Suppressor macrophage treated with lipopolysaccharide for 4 hours (primary cell): ENCODE measurements at regions not wholly inside any gene's neighbourhood (a gene's known extent, or its start where the extent isn't known, plus 50 kb on each side); places are given as distances from the start of the nearest gene placed in this dataset.

ENCODE experiments used
- DNase-seq: peaks from one replicate; pipeline ENCODE4 v3.0.0-alpha.2; 2020

DNA sequence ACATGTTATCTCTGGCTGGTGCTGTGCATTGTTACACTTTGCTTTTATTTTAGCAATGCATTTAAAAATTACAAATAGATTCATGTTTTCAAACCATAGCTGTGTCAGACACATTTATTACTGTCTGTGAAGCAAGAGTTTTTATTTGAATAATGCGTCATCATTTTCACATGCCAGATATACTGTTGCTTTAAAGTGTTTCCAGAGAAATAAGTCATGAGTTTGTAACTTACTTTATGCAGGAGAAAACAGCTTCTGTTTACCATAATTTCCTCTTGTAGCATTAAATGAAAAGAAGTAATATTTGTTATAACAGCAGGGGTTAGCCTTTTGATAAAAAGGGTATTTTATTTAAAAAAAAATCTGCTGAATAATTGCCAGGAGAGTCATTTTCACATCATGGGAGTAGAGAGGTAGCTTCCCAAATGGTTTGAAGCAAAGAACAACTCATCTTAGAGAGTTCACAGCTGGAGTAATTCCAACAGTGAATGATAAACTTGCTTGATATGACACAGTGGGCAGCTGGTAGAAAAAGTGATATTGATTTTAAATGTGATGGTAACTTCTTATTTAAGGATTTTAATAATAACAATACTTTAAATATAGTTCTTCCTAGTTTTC lies 1274.5 kb upstream of the CRIM1 start:
- DNase-seq: no peak

DNA sequence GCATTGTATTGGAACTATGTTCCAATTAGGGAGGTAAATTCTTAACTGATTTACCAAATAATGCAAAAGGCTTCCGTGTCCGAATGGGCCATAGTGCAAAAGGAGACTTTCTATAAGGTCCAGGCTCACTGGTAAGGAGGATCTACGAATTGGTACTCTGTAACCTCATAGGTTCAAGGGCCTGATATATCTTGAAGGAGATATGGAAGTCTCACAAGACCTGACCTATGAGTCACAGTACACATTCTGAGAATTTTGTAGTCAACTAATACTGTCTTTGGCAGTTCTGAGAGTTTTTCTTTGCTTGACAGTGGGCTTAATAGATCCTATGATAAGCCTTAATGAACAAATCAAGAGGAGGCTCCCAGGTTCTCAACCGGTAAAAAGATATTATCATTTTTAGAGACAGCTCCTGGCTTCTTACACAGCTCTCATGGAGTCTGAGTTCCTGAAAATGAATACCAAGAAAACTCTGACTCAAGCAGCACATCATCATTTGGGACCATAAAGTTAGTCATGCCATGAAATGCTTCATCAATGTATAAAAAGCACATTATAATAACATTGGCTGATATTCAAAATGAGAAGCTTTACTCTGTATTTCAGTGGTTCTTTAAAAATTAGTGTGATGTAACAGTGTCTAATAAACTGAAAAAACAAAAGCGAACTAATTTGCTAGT lies 1275.2 kb upstream of the CRIM1 start:
- DNase-seq: no peak

DNA sequence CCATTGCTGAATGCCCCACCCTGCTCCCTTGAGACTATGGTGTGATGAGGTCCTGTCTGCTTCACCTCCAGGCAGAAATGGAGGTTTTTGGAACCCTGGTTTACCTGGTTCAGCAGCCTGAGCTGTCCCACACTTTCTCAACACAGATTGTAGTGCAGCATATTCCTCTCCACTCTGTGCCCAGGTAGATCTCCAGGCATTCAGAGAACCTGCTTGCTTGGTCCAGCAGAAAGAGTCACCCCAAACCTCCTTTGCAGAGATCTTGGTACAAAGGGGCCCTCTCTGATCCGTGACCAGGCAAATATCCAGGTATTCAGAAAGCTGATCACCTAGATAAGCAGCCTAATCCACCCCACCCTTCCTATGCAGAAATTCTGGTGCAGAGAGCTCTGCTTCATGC lies 1288.2 kb upstream of the CRIM1 start:
- DNase-seq: no peak

DNA sequence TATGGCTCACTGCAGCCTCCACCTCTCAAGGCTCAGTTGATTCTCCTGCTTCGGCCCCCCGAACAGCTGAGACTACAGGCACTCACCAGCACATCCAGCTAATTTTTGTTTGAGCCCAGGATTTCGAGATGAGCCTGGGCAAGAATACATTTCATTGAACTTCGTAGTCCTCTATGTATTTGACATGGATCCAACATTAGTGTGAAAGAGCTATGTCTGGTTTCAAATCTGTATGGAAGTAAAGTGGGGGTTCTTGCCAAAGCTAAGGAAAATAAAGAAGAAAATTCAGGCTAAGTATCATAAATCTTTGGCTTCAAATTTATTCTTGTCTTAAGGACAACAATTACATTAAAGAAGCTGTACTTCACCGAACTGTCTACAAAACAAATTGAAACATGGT lies 1291.7 kb upstream of the CRIM1 start:
- no peak for DNase-seq

DNA sequence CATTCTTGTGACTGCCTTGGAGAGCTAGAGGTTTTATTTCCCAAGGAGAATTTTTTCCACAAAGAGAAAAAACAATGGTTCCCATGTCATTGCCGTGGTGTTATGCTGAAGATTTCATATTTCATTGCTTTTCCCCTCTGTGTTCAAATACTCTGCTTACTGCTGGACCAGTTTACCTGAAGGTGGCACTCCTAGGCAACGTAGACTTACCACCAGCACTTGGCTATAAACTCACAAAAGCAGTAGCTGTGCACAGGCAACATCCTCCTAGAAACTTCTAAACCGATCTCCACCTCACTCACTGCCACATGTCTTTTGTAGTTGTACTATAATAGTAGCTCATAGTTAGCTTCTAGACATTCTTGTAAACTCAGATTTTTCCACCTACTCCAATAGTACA lies 1319.7 kb upstream of the CRIM1 start:
- DNase-seq: no peak

DNA sequence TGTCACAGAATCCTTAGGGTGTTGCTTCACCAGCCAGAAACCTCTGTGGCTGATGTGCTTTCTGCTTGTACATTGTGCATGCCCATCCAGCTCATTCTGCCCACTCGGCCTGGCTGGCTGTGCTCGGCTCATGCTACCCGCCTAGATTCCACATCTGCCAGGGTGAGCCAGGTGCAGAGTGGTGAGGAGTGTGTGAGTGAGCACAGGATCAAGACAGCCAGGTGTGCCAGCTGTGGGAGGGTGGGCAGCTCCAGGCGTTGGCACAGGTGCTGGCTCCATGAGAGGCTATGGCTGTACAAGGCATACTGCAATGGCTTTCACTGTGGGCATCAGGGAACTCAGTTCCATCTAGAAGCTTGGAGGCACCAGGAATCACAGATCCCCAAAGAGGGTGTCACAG lies 1321.8 kb upstream of the CRIM1 start:
- DNase-seq: no peak

DNA sequence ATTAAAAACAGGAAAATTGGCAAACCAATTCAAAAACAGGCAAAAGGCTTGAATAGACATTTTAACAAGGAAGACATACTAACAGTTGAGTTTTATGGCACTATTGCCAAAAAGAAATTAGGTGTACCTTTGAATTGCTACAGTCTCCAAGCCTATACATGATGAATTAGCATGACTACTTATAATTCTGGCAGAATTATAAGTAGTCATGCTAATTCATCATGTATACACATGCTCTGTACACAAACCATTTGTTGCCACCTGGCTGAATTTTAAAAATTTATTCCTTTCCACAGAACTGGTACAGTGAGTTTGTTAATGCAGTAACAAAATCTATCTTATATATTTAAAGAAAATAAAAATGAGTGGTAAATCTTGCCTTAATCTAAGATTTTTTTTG lies 1332.0 kb upstream of the CRIM1 start:
- DNase-seq: no peak

DNA sequence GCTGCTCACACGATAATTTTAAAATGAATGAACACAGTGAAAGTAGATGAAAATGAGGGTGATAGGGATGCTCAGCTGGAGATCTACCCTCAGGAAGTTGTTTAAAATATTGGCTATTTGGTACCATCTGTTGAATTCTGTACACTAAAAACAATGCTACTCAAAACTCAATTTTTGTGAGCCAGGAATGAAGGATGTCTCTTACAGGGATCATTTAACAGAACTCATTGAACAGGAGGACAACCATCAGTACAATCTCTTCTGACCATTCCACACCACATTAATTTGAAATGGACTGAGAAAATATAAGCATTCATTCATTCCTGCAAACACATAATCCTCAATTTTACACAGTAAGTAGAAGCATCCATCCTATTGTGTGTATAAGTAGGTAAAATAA lies 1355.1 kb upstream of the CRIM1 start:
- no peak for DNase-seq

DNA sequence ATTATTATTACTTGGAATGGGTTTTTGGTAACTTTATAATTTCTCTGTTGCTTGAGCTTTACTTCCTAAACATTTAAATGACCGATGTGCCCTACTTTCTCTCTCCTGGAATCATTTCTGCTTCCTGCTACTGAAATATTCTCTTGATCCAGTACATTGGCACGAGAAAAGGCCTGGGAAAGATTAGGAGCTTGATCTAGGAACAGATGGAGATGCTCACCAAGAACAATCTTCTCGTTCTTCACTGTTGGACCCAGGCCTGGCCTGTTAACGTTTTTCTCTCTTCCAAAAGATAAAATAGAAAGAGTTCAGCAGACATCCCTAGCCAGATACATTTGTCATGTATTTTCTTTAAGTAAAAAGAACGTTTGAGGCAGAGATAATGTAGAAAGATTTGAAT lies 1356.8 kb upstream of the CRIM1 start:
- DNase-seq: no peak

DNA sequence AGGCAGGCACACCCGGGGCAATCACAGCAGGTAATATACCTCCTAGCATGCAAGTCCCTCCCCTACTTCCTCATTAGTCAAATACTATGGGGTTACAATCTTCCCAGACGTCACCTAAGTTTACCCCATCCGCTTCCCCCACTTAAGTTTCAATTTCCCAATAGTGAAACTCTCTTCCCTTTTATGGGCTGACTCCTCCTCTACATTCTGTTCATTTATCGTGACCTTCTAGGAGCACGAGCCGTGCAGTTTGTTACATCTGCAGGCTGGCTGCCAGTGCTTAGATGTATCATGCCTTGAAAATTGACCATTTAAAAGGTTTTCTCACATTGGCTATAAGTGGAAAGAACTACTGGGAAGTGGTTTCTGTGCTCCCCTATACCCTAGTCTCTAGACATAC lies 1357.8 kb upstream of the CRIM1 start:
- peak; percentile 27 for DNase-seq

DNA sequence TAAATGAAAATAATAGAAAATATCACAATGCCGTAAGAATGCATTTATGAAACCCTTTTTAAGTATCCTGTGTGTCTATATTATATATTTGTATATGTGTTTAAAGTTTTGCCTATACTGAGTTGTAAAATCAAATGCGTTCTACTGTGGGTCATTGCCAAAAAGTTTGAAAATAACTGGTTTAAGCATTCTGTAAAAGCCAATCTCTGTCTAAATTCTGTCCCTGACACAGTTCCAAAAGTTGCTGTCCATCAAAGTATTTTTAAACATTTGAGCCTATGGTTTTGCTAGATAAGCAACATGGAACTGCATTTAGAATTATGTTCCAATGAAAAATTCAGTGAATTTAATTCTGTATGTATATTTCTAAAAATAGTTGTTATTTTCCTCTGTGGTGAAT lies 1360.4 kb upstream of the CRIM1 start:
- DNase-seq: no peak

DNA sequence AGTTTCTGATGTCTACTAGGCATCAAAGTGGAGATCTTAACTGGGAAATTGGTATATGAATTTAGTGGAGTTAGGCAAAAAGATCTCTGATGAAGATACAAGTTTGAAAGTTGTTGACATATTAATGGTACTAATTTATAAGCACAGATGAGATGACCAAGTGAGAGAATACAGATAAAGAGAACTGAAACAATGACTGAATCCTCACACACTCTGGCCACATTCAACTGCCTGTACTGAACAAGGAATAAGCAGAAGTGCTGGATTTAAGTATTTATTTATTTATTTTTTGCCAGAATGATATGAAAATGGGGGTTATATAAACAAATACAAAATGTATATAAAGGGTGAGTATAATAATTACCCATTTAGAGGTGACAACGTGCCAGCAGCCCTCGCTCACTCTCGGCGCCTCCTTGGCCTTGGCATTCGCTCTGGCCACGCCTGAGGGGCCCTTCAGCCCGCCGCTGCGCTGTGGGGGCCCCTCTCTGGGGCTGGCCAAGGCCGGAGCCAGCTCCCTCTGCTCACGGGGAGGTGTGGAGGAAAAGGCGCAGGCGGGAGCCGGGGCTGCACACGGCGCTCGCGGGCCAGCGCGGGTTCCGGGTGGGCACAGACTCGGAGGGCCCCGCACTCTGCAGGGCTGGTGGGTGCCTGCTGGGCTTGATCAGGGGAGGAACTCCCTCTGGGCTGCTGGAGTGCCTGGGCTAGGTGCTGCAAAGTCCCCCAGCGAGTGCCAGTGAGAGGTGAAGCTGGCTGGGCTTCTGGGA lies 1363.9 kb upstream of the CRIM1 start:
- peak; percentile 6 for DNase-seq

DNA sequence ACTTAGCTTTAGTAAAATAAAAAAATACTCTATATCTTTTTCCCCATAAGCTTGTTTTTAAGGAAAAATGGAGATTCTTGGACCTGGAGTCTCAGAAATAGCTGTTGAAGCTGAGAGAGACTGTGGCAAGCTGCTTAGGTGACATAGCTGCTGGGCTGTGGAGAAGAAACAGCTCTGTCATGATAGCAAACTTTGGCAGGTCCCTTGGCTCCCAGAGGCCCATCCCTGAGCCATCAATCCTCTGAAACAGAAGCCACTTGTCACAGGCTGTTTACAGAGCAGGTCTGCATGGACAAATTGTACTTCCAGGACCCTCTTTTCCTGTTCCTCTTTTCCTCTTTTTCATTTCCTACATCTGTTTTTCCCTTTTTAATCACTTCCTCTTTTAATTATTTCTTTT lies 1370.1 kb upstream of the CRIM1 start:
- no peak for DNase-seq

DNA sequence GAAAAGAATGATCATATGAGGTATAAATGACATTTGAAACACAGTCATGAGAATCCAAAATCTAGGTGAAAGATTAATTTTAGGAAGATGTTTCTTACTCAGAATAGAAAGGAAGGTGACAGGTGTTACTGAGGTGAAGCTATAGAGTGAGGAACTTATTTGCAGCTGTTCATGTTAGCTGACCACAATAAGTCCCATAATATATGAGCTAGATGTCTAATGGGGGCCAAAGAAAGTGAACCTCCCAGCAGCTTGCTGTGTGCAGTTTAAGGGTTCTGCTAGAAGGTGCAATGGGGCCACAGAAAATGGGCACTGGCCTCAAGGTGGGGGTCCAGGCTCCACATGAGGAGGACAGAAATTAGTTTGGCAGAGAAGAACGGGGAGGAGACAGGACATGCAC lies 1374.9 kb upstream of the CRIM1 start:
- DNase-seq: no peak

DNA sequence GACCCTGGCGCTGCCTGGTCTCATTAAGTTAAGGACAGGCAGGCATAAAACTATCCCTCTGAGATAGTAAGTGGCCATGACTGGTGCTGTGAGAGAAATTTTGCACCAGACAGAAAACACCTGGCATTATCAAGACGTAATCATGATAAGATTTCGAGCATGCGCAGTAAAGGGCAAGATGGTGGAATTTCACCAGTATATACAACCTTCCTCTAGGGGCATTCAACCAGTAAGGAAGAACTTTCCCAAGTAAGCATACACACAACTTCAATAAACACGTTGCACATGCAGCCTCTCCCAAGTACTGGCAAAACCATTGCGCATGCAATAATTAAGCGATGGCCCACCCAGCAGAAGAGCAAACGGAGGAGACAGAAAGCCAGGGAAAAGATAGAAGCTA lies 1376.4 kb upstream of the CRIM1 start:
- no peak for DNase-seq

DNA sequence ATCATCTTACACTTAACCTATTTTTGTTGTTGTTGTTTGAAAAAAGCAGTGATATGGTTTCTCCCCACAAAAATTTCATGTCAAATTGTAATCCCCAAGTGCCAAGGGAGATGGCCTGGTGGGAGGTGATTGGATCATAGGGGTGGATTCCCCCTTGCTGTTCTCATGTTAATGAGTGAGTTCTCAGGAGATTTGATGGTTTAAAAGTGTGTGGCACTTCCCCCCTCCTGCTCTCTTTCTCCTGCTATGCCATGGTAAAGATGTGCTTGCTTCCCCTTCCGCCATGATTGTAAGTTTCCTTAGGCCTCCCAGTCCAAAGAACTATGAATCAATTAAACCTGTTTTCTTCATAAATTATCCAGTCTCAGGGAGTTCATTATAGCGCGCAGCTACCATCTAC lies 1362.7 kb upstream of the FAM98A start:
- no peak for DNase-seq

DNA sequence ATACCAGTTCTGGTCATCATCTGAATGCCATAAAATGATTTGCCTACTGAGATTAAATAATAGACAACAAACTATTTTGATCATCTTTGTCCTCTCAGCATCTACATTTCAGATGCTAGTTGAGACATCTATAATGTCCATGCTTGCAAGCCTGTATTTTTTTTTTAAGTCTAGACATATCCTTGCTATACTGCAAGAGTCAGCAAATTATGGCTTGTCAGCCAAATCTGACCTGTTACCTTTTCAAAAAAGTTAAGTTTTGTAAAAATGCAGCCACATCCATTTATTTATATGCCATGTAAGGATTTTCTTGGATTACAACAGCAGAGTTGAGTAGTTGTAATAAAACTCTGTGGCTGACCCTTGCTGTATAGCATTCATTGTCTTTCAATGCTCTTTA lies 1355.7 kb upstream of the FAM98A start:
- no peak for DNase-seq

DNA sequence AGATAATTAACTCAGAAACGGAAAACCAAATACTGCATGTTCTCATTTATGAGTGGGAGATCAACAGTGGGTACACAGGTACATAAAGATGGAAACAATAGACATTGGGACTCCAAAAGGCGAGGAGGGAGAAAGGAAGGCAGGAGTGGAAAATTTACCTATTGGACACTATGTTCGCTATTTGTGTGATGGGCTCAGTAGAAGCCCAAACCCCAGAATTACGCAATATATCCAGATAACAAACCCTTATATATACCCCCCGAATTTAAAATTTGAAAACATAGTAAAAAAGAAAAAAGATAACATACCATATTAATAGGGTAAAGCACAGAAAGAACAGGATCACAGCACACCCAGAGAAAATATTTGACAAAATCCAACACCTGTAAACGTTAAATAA lies 1351.7 kb upstream of the FAM98A start:
- no peak for DNase-seq

DNA sequence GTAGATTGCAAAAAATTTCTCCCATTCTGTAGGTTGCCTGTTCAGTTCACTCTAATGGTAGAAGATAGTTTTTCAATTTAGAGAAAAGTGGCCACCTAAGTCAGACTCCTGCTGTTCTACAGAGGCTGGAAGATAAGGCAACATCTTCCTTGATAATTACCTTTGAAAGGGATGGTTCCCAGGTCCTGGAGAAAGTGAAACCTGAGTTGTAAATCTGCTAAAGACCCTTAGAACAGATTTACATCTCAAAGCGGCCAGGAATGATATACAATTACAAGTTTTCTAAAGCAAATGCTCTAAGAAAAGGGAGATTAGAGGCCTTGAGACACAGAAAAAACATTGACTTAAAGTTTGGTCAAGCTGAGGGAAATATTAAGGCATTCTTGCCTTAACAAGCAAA lies 1350.2 kb upstream of the FAM98A start:
- DNase-seq: no peak

DNA sequence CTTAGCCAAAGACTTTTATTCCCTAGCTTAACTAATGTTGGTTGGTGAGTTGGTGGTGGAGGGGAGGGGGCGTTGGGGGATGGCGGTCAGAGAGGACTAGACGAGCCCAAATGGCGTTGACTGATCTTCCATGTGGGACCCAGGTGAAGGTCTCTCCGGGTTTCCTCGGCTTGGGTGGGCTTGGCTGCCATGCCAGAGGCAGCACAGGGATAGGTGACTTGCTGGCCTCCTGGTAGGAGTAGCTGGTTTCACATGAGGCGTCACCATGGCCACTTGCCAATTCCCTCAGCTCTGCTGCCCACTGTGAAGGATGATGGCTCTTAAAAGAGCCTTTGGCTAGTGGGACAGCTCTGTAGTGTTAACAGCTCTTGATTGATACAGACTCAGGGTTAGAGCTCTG lies 1337.0 kb upstream of the FAM98A start:
- DNase-seq: no peak

DNA sequence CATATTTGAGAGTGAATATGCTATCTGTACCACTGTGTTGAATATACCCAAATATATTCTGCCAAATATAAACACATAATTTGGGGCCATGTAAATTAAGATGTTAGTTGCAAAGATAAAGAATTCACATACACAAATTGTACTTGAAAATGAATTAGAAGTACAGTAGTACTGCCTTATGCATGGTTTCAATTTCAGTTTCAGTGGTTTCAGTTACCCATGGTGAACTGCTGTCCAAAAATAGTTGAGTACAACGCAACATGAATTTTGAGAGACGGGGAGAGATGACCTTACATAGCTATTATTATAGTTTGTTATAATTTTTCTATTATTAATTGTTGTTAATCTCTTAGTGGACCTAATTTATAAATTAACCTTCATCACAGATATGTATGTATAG lies 1313.0 kb upstream of the FAM98A start:
- DNase-seq: peak; percentile 25

DNA sequence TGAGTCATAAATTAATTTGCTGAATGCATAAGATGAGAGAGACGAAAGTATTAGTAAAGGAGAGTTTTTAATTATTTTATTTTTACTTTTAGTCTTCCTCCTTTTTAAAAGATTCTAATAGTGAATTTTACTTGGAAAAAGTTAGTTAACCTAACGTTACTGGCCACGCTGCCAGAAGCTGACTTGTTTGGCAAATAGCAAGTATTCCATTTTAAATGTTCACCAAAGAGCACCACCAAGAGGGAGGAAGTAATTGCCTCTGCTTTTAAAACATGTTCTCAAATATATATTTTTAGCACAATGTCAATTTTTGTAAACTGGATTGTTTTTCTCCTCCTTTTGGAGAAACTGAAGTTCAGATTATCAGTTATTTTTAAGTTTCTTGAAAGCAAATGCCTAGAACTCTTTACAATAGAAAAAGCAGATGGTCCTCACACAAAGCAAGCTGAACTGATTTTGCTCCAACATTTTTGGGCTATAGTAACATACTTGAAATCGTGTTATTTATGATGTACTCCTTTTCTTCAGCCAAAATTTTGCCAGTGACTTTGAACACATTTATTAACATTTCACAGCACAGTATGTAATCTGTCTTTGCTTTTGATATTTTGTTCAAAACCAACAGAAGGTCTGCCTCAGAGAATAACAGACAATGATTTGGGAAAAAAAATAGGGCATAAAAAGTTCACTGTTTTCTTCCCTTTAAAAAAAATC lies 1311.0 kb upstream of the FAM98A start:
- no peak for DNase-seq

DNA sequence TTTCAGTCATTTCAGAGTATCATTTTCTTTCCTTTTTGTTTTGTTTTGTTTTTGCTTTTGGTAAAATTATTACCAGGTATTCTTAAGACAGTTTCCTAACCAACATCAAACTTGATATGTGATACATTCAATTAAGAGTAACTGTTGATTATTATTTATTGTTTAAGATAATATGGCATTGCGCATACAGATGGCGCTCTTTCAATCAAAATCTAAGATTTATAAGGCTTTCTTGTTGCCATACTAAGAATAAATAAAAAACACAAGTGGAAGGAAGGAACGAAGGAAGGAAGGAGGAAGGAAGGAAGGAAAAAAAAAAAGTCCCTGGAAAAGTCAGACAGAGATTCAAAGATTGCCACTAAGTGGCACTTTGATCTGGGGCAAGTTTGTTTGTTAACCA lies 1308.7 kb upstream of the FAM98A start:
- DNase-seq: no peak

DNA sequence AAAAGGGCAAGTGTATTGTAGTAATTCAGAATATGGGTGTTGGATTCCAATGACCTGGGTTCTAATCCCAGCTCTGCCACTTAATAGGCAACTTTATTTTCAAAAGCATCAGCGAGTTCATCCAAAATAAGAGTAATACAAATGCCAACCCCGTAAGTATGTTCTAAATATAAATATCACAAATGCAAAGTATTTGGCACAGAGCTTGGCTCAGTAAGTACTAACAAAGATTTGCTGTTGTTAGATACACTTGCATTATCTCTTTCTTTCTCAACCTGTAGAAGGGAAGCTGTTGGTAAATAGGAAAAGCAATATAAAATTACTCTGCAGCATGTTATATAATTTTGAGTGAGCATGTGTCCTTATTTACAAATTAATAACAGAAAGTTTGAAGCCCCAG lies 1302.6 kb upstream of the FAM98A start:
- no peak for DNase-seq
